Retinal pigment epithelial cell (primary cell): ENCODE measurements at regions not wholly inside any gene's neighbourhood (a gene's known extent, or its start where the extent isn't known, plus 50 kb on each side); places are given as distances from the start of the nearest gene placed in this dataset.

Source experiments
- DNase-seq: peaks from one replicate; pipeline ENCODE4 v3.0.0-alpha.2; 2010; ENCODE audit warnings: low read depth
- H3K4me3 ChIP-seq: 2 replicates; pipeline ENCODE4 v1.5.1; 2011; ENCODE audit warnings: mild to moderate bottlenecking, low read length, control low read depth, moderate library complexity
- TF ChIP-seq, protein P1 (sequence below): conservative IDR thresholded peaks from 2 replicates; pipeline ENCODE4 v1.5.1; 2011; ENCODE audit warnings: low read depth, low read length, control low read depth, inconsistent platforms

- TF ChIP-seq, protein P1, sequence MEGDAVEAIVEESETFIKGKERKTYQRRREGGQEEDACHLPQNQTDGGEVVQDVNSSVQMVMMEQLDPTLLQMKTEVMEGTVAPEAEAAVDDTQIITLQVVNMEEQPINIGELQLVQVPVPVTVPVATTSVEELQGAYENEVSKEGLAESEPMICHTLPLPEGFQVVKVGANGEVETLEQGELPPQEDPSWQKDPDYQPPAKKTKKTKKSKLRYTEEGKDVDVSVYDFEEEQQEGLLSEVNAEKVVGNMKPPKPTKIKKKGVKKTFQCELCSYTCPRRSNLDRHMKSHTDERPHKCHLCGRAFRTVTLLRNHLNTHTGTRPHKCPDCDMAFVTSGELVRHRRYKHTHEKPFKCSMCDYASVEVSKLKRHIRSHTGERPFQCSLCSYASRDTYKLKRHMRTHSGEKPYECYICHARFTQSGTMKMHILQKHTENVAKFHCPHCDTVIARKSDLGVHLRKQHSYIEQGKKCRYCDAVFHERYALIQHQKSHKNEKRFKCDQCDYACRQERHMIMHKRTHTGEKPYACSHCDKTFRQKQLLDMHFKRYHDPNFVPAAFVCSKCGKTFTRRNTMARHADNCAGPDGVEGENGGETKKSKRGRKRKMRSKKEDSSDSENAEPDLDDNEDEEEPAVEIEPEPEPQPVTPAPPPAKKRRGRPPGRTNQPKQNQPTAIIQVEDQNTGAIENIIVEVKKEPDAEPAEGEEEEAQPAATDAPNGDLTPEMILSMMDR, result no peak
- DNase-seq, result no peak
- no peak overlapping the region for H3K4me3 ChIP-seq
These were observed 304.5 kb downstream of the HAPSTR1 start for GRCh38 chr16:9395958-9396359.

DNA sequence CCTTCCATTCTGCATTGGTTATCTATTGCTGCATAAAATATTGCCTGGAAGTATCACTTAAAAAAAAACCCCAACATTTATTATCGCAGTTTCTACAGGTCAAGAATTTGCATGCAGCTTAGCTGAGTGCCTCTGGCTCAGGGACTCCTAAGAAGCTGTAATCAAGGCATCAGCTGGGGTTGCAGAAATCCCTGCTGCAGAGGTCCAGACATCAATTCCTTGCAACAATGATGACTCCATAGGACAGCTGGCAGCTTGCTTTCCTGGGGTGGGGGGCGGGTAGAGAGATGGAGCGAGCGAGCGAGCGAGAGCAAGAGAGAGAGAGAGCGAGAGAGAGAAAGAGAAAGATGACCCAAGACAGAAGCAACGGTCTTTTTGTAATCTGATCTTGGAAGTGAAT lies 308.1 kb downstream of the HAPSTR1 start:
- no peak overlapping the region for H3K4me3 ChIP-seq
- TF ChIP-seq, protein P1, result no peak
- no peak for DNase-seq

GRCh38 chr16:9401173-9401572 lies 309.7 kb downstream of the HAPSTR1 start:
- H3K4me3 ChIP-seq, result no peak overlapping the region
- no peak for DNase-seq
- TF ChIP-seq, protein P1, result no peak

DNA sequence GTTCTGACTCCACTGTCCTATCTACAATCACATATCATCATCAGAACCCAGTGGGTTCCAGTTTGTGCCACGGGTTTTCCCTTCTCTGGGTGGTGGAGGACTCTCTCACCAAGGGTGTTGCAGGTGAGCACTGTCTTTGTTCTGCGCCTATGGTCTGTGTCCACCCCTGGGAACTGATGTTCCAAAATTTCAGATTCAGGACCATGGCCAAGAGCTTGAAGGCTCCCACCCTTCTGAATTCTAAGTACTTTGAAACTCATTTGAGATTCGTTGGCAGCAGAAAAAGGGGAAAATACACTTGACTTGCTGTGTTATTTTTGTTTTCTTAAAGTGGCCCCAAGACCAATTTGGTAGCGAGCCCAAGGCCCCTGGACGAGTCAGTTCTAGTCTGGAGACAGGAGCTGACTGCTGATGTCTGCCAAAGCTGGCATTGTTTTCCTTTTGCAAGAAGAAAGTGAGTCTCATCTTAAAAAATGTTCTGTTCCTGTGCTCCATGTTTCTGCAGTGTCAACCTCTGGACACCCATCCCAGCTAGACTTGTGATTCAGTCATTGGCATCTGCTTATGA lies 310.9 kb downstream of the HAPSTR1 start:
- TF ChIP-seq, protein P1, result no peak
- H3K4me3 ChIP-seq, result no peak overlapping the region
- DNase-seq, result no peak

- DNase-seq, result no peak
- TF ChIP-seq, protein P1, result no peak
- no peak overlapping the region for H3K4me3 ChIP-seq
These were observed 313.4 kb downstream of the HAPSTR1 start for GRCh38 chr16:9404811-9405210.

- TF ChIP-seq, protein P1, result no peak
- no peak for DNase-seq
- H3K4me3 ChIP-seq, result no peak overlapping the region
These were observed 314.7 kb downstream of the HAPSTR1 start for GRCh38 chr16:9406038-9406712.

DNA sequence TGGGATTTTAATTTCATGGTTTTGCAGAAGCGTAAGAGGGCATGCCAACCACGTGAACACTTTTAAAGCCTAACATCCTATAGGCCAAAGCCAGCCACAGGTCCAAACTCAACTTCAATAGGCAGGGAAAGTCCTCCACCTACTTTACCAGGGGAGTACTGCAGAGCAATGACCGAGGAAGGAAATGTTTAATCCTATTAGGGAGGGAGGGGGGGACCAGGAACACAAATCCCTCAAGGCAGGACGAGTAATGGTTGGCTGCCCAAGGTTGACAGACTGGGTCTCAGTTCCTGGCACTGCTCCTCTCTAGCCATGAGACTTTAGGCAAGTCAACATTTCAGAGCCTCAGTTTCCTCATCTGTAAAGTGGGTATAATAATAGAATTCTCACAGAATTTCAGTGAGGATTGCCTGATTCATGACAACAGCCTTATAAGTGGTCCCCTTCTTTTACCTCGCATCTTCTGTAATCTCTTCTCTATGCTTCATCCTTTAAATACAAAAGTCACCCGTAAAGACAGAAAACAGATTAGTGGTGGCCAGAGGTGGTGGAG lies 315.8 kb downstream of the HAPSTR1 start:
- TF ChIP-seq, protein P1, result no peak
- no peak overlapping the region for H3K4me3 ChIP-seq
- DNase-seq, result no peak
